NOMO-1 (cell line): ENCODE measurements at regions not wholly inside any gene's neighbourhood (a gene's known extent, or its start where the extent isn't known, plus 50 kb on each side); places are given as distances from the start of the nearest gene placed in this dataset.

Experiments used
- DNase-seq, 2 experiments: peaks; one replicate each; lab custom pipeline; 2025; ENCODE audit not compliant: unreplicated experiment in 2 of 2; lab: John Stamatoyannopoulos, UW

- no peak for DNase-seq
Measured at GRCh38 chr20:16220826-16221225, 352.4 kb downstream of the KIF16B start.

GRCh38 chr20:16219182-16219581 is 354.1 kb downstream of the KIF16B start:
- DNase-seq, result no peak

GRCh38 chr20:16216914-16217230 is 356.4 kb downstream of the KIF16B start:
- DNase-seq, result no peak

GRCh38 chr20:16216227-16216913 is 356.9 kb downstream of the KIF16B start:
- DNase-seq, result no peak

- DNase-seq, result no peak
Measured at GRCh38 chr20:16215041-16215440, 358.2 kb downstream of the KIF16B start.

GRCh38 chr20:16212790-16213189 is 360.5 kb downstream of the KIF16B start:
- no peak for DNase-seq

- no peak for DNase-seq
Measured at GRCh38 chr20:16209951-16210361, 363.3 kb downstream of the KIF16B start.

GRCh38 chr20:16209357-16209756 is 363.9 kb downstream of the KIF16B start:
- no peak for DNase-seq

GRCh38 chr20:16208443-16208842 is 364.8 kb downstream of the KIF16B start:
- no peak for DNase-seq

GRCh38 chr20:16206817-16207216 is 366.4 kb downstream of the KIF16B start:
- DNase-seq, result no peak

GRCh38 chr20:16205507-16205906 is 367.7 kb downstream of the KIF16B start:
- DNase-seq, result no peak

- no peak for DNase-seq
Measured at GRCh38 chr20:16203096-16203495, 370.2 kb downstream of the KIF16B start.

GRCh38 chr20:16201191-16201590 is 372.1 kb downstream of the KIF16B start:
- no peak for DNase-seq

- no peak for DNase-seq
Measured at GRCh38 chr20:16197696-16198095, 375.6 kb downstream of the KIF16B start.

- DNase-seq, result no peak
Measured at GRCh38 chr20:16195671-16196070, 377.6 kb downstream of the KIF16B start.

GRCh38 chr20:16194617-16195360 is 378.5 kb downstream of the KIF16B start:
- no peak for DNase-seq

GRCh38 chr20:16191496-16191895 is 381.8 kb downstream of the KIF16B start:
- no peak for DNase-seq

GRCh38 chr20:16189371-16189770 is 383.9 kb downstream of the KIF16B start:
- DNase-seq, result no peak

- DNase-seq, result no peak
Measured at GRCh38 chr20:16187956-16188616, 385.2 kb downstream of the KIF16B start.

- no peak for DNase-seq
Measured at GRCh38 chr20:16179919-16180318, 393.3 kb downstream of the KIF16B start.

GRCh38 chr20:16179371-16179770 is 393.9 kb downstream of the KIF16B start:
- no peak for DNase-seq

GRCh38 chr20:16178546-16179135 is 394.6 kb downstream of the KIF16B start:
- no peak for DNase-seq
